ENCODE measurements at regions not wholly inside any gene's neighbourhood (a gene's known extent, or its start where the extent isn't known, plus 50 kb on each side); places are given as distances from the start of the nearest gene placed in this dataset.
"Not testable (repeated sequence)": the region's sequence is repeated elsewhere in the genome, so short reads cannot be mapped to it uniquely, and the experiment has no call there.

GRCh38 chr12:34406228-34406995 lies 384.1 kb downstream of the ALG10 start:
- no peaks in the 10 kb centered on the region for H3K27me3 ChIP-seq (ENCODE audit: control insufficient read depth in 2 of 2, insufficient read depth in 1 of 2, low read length in 1 of 2)
- H3K27ac ChIP-seq (ENCODE audit: low read depth in 1 of 2, low read length in 1 of 2), result no peak overlapping the region
- WGBS, result 78% methylated on average over 18 of the region's 18 CpGs
- H3K36me3 ChIP-seq (ENCODE audit: control insufficient read depth in 2 of 2, insufficient read depth in 2 of 2, low read length in 1 of 2), result no peaks in the 10 kb centered on the region
- H3K9me3 ChIP-seq (ENCODE audit: control insufficient read depth in 2 of 2, insufficient read depth in 1 of 2, low read length in 1 of 2), result peaks cover 5 to 58% of the 10 kb centered on the region in 2 donors
- no peaks in the 10 kb centered on the region for H3K4me1 ChIP-seq (ENCODE audit: control insufficient read depth in 2 of 2, insufficient read depth in 2 of 2, low read length in 2 of 2)
- no peak for DNase-seq (ENCODE audit: low read depth in 6 of 9, low spot score in 9 of 9)
- H3K4me3 ChIP-seq (ENCODE audit: low read length in 2 of 2), result no peak overlapping the region

- Histone ChIP-seq H3K27ac (ENCODE audit: low read depth in 1 of 2, low read length in 1 of 2) (no peak overlapping the region), H3K4me1 (ENCODE audit: control insufficient read depth in 2 of 2, insufficient read depth in 2 of 2, low read length in 2 of 2) (no peaks in the 10 kb centered on the region), H3K9me3 (ENCODE audit: control insufficient read depth in 2 of 2, insufficient read depth in 1 of 2, low read length in 1 of 2) (peaks cover 5 to 53% of the 10 kb centered on the region in 2 donors), H3K27me3 (ENCODE audit: control insufficient read depth in 2 of 2, insufficient read depth in 1 of 2, low read length in 1 of 2) (no peaks in the 10 kb centered on the region), H3K36me3 (ENCODE audit: control insufficient read depth in 2 of 2, insufficient read depth in 2 of 2, low read length in 1 of 2) (no peaks in the 10 kb centered on the region), H3K4me3 (ENCODE audit: low read length in 2 of 2) (no peak overlapping the region)
- DNase-seq (ENCODE audit: low read depth in 6 of 9, low spot score in 9 of 9), result no peak
- WGBS, result 80% methylated on average over 8 of the region's 8 CpGs
Observed at GRCh38 chr12:34406996-34407300, 384.7 kb downstream of the ALG10 start.

GRCh38 chr12:34407813-34408212 lies 385.5 kb downstream of the ALG10 start:
- Histone ChIP-seq H3K4me1 (ENCODE audit: control insufficient read depth in 2 of 2, insufficient read depth in 2 of 2, low read length in 2 of 2) (no peaks in the 10 kb centered on the region), H3K4me3 (ENCODE audit: low read length in 2 of 2) (no peak overlapping the region), H3K27ac (ENCODE audit: low read depth in 1 of 2, low read length in 1 of 2) (no peak overlapping the region), H3K36me3 (ENCODE audit: control insufficient read depth in 2 of 2, insufficient read depth in 2 of 2, low read length in 1 of 2) (no peaks in the 10 kb centered on the region), H3K9me3 (ENCODE audit: control insufficient read depth in 2 of 2, insufficient read depth in 1 of 2, low read length in 1 of 2) (peaks cover 5 to 44% of the 10 kb centered on the region in 2 donors), H3K27me3 (ENCODE audit: control insufficient read depth in 2 of 2, insufficient read depth in 1 of 2, low read length in 1 of 2) (no peaks in the 10 kb centered on the region)
- no peak for DNase-seq (ENCODE audit: low read depth in 6 of 9, low spot score in 9 of 9)
- 75% methylated on average over 5 of the region's 5 CpGs for WGBS

GRCh38 chr12:34431509-34431908 lies 409.2 kb downstream of the ALG10 start:
- H3K4me3 ChIP-seq (ENCODE audit: low read length in 2 of 2); H3K4me1 ChIP-seq (ENCODE audit: control insufficient read depth in 2 of 2, insufficient read depth in 2 of 2, low read length in 2 of 2); H3K27me3 ChIP-seq (ENCODE audit: control insufficient read depth in 2 of 2, insufficient read depth in 1 of 2, low read length in 1 of 2); H3K27ac ChIP-seq (ENCODE audit: low read depth in 1 of 2, low read length in 1 of 2); H3K36me3 ChIP-seq (ENCODE audit: control insufficient read depth in 2 of 2, insufficient read depth in 2 of 2, low read length in 1 of 2); DNase-seq (ENCODE audit: low read depth in 6 of 9, low spot score in 9 of 9): not testable (repeated sequence)
- H3K9me3 ChIP-seq (ENCODE audit: control insufficient read depth in 2 of 2, insufficient read depth in 1 of 2, low read length in 1 of 2), result peaks cover 0 to 10% of the 10 kb centered on the region in 2 donors
- WGBS, result 84% methylated on average over 4 of the region's 4 CpGs
